Natural killer cell (primary cell): ENCODE measurements at regions not wholly inside any gene's neighbourhood (a gene's known extent, or its start where the extent isn't known, plus 50 kb on each side); places are given as distances from the start of the nearest gene placed in this dataset.

Source experiments
- ATAC-seq, 3 donors: fragments of 150-1000 bp in 2 of 3; fragments of 200-7000 bp in 1 of 3; cut with Tn5 transposase; 1 replicate in 1 of 3; 2 replicates in 2 of 3; pipeline ENCODE4 v1.10.0; 2021; ENCODE audit warnings: mild to moderate bottlenecking in 2 of 3, moderate library complexity in 2 of 3
- DNase-seq, 2 donors: peaks; one replicate each; pipeline versions ENCODE4 v3.0.0 to v3.0.0-alpha.2; 2013 to 2021; ENCODE audit warnings: mixed read lengths in 1 of 2
- H3K27ac ChIP-seq: one replicate; pipeline ENCODE4 v1.5.1; 2013; ENCODE audit warnings: mild to moderate bottlenecking, low read length
- H3K27me3 ChIP-seq: one replicate; pipeline ENCODE4 v1.6.1; 2013; ENCODE audit warnings: low read length; ENCODE audit not compliant: control insufficient read depth, insufficient read depth
- H3K36me3 ChIP-seq: one replicate; pipeline ENCODE4 v1.6.1; 2013; ENCODE audit warnings: low read length; ENCODE audit not compliant: control insufficient read depth, insufficient read depth
- H3K4me1 ChIP-seq: one replicate; pipeline ENCODE4 v1.6.1; 2013; ENCODE audit warnings: low read length; ENCODE audit not compliant: control insufficient read depth, insufficient read depth
- H3K4me3 ChIP-seq: one replicate; pipeline ENCODE4 v1.5.1; 2013; ENCODE audit warnings: low read length
- H3K9me3 ChIP-seq: one replicate; pipeline ENCODE4 v1.6.1; 2013; ENCODE audit warnings: low read length; ENCODE audit not compliant: control insufficient read depth, insufficient read depth
- H3K27ac Mint-ChIP-seq, 2 donors: one replicate each; pipeline ENCODE4 v1.8.0; 2022; ENCODE audit warnings: mild to moderate bottlenecking in 2 of 2, mixed read lengths in 2 of 2, moderate library complexity in 1 of 2
- H3K27me3 Mint-ChIP-seq, 2 donors: one replicate each; pipeline ENCODE4 v1.8.0; 2022; ENCODE audit warnings: low read depth in 2 of 2, mixed read lengths in 2 of 2
- H3K36me3 Mint-ChIP-seq: one replicate; pipeline ENCODE4 v1.8.0; 2022; ENCODE audit warnings: mixed read lengths
- H3K4me1 Mint-ChIP-seq, 2 donors: one replicate each; pipeline ENCODE4 v1.8.0; 2022; ENCODE audit warnings: mixed read lengths in 2 of 2
- H3K4me3 Mint-ChIP-seq: one replicate; pipeline ENCODE4 v1.8.0; 2022; ENCODE audit warnings: mild to moderate bottlenecking, moderate library complexity, mixed read lengths
- H3K9me3 Mint-ChIP-seq, 2 donors: one replicate each; pipeline ENCODE4 v1.8.0; 2022; ENCODE audit warnings: mixed read lengths in 2 of 2
- CTCF ChIP-seq: fragments of 200-600 bp; IDR thresholded peaks from one replicate; pipeline ENCODE4 v1.8.0; 2022; ENCODE audit warnings: antibody characterized with exemption
- WGBS: methylation state at CpG from one replicate; pipeline ENCODE4 v1.1.7; 2013; ENCODE audit warnings: missing lambda C conversion rate; ENCODE audit not compliant: insufficient coverage; 5-methylcytosine and 5-hydroxymethylcytosine counted together
- intact Hi-C: fragments of 100-400 bp; cut with micrococcal nuclease; formaldehyde crosslinking; loops from one replicate; pipeline ENCODE4 v1.14.2; 2022

GRCh38 chr10:21171936-21172541, 274.9 kb upstream of the NEBL start:
- TF ChIP-seq CTCF, result no peak
- Mint-ChIP-seq H3K4me3 (no peak overlapping the region), H3K9me3 (no peaks in the 10 kb centered on the region), H3K27ac (no peak overlapping the region), H3K4me1 (no peaks in the 10 kb centered on the region), H3K36me3 (no peaks in the 10 kb centered on the region), H3K27me3 (peaks cover 41 to 44% of the 10 kb centered on the region in 2 donors)
- Histone ChIP-seq H3K4me3 (no peak overlapping the region), H3K27me3 (peaks cover 2% of the 10 kb centered on the region), H3K9me3 (no peaks in the 10 kb centered on the region), H3K36me3 (no peaks in the 10 kb centered on the region), H3K4me1 (no peaks in the 10 kb centered on the region), H3K27ac (no peak overlapping the region)
- intact Hi-C loops, result no loop called here
- ATAC-seq (no peak), DNase-seq (no peak)
- 86% methylated on average over 6 of the region's 6 CpGs for WGBS

GRCh38 chr10:21171197-21171935, 274.3 kb upstream of the NEBL start:
- Histone ChIP-seq H3K27ac (no peak overlapping the region), H3K9me3 (no peaks in the 10 kb centered on the region), H3K4me3 (no peak overlapping the region), H3K27me3 (peaks cover 2% of the 10 kb centered on the region), H3K4me1 (no peaks in the 10 kb centered on the region), H3K36me3 (no peaks in the 10 kb centered on the region)
- no peak overlapping the region for H3K4me3 Mint-ChIP-seq
- H3K27ac Mint-ChIP-seq, result no peak overlapping the region
- DNase-seq, result no peak
- H3K9me3 Mint-ChIP-seq, result no peaks in the 10 kb centered on the region
- peaks cover 36 to 37% of the 10 kb centered on the region in 2 donors for H3K27me3 Mint-ChIP-seq
- no peak for ATAC-seq
- no peaks in the 10 kb centered on the region for H3K36me3 Mint-ChIP-seq
- TF ChIP-seq CTCF, result no peak
- no peaks in the 10 kb centered on the region for H3K4me1 Mint-ChIP-seq
- intact Hi-C loops, result no loop called here
- WGBS, result 84% methylated on average over 14 of the region's 14 CpGs

- Histone ChIP-seq H3K9me3 (no peaks in the 10 kb centered on the region), H3K4me3 (no peak overlapping the region), H3K27ac (no peak overlapping the region), H3K27me3 (peaks cover 2% of the 10 kb centered on the region), H3K4me1 (no peaks in the 10 kb centered on the region), H3K36me3 (no peaks in the 10 kb centered on the region)
- no peaks in the 10 kb centered on the region for H3K9me3 Mint-ChIP-seq
- no peak overlapping the region for H3K4me3 Mint-ChIP-seq
- 54% methylated on average over 5 of the region's 5 CpGs for WGBS
- H3K4me1 Mint-ChIP-seq, result no peaks in the 10 kb centered on the region
- no peak for TF ChIP-seq CTCF
- H3K36me3 Mint-ChIP-seq, result no peaks in the 10 kb centered on the region
- H3K27me3 Mint-ChIP-seq, result peaks cover 29 to 31% of the 10 kb centered on the region in 2 donors
- intact Hi-C loops, result no loop called here
- no peak for DNase-seq
- H3K27ac Mint-ChIP-seq, result no peak overlapping the region
- no peak for ATAC-seq
Measured at GRCh38 chr10:21170216-21170615, 273.1 kb upstream of the NEBL start.
